ENCODE measurements at regions not wholly inside any gene's neighbourhood (a gene's known extent, or its start where the extent isn't known, plus 50 kb on each side); places are given as distances from the start of the nearest gene placed in this dataset.

GRCh38 chr1:96208428-96208827 is 513.2 kb upstream of the PTBP2 start:
- WGBS: 96% methylated on average over 4 of the region's 4 CpGs
- no peak for DNase-seq (ENCODE audit: low spot score)
- Histone ChIP-seq H3K9ac (ENCODE audit: low read depth in 1 of 2, low read length in 2 of 2) (no peak overlapping the region), H3K36me3 (ENCODE audit: control insufficient read depth in 4 of 4, insufficient read depth in 3 of 4, low read depth in 1 of 4, low read length in 3 of 4) (no peaks in the 10 kb centered on the region), H3K4me3 (ENCODE audit: low read depth in 1 of 3, low read length in 3 of 3) (no peak overlapping the region), H3K9me3 (ENCODE audit: control insufficient read depth in 4 of 4, low read length in 3 of 4) (no peaks in the 10 kb centered on the region), H3K4me1 (ENCODE audit: control insufficient read depth in 4 of 4, insufficient read depth in 4 of 4, low read length in 3 of 4) (no peaks in the 10 kb centered on the region), H3K27ac (ENCODE audit: low read depth in 1 of 2, low read length in 2 of 2) (no peak overlapping the region), H3K27me3 (ENCODE audit: control insufficient read depth in 4 of 4, insufficient read depth in 4 of 4, low read length in 3 of 4) (no peaks in the 10 kb centered on the region)
- TF ChIP-seq RXRA (IDR thresholded peaks at IDR 0.05): no peak
- no peak for TF ChIP-seq TAF1 (conservative IDR thresholded peaks at IDR 0.05)
- TF ChIP-seq FOXA1 (IDR thresholded peaks at IDR 0.05): no peak

- WGBS: 80% methylated on average over 4 of the region's 4 CpGs
- TF ChIP-seq ATF3 (IDR thresholded peaks at IDR 0.05) (no peak), GABPA (IDR thresholded peaks at IDR 0.05 in 1 of 2, conservative IDR thresholded peaks at IDR 0.05 in 1 of 2) (no peak), RAD21 (IDR thresholded peaks at IDR 0.05) (no peak), MAX (IDR thresholded peaks at IDR 0.05) (no peak), JUND (IDR thresholded peaks at IDR 0.05) (no peak), EGR1 (IDR thresholded peaks at IDR 0.05; ENCODE audit: low read depth in 2 of 2) (no peak), ZBTB33 (IDR thresholded peaks at IDR 0.05) (no peak), FOXA2 (IDR thresholded peaks at IDR 0.05) (no peak), FOXA1 (IDR thresholded peaks at IDR 0.05) (no peak), CTCF (IDR thresholded peaks at IDR 0.05; ENCODE audit: low read depth, low read length, missing input control) (no peak), TAF1 (conservative IDR thresholded peaks at IDR 0.05) (no peak)
- Histone ChIP-seq H3K27me3 (ENCODE audit: control insufficient read depth in 4 of 4, insufficient read depth in 4 of 4, low read length in 3 of 4) (no peaks in the 10 kb centered on the region), H3K27ac (ENCODE audit: low read depth in 1 of 2, low read length in 2 of 2) (no peak overlapping the region), H3K4me3 (ENCODE audit: low read depth in 1 of 3, low read length in 3 of 3) (no peak overlapping the region), H3K9ac (ENCODE audit: low read depth in 1 of 2, low read length in 2 of 2) (no peak overlapping the region), H3K4me1 (ENCODE audit: control insufficient read depth in 4 of 4, insufficient read depth in 4 of 4, low read length in 3 of 4) (no peaks in the 10 kb centered on the region), H3K9me3 (ENCODE audit: control insufficient read depth in 4 of 4, low read length in 3 of 4) (no peaks in the 10 kb centered on the region), H3K36me3 (ENCODE audit: control insufficient read depth in 4 of 4, insufficient read depth in 3 of 4, low read depth in 1 of 4, low read length in 3 of 4) (no peaks in the 10 kb centered on the region)
- no peak for DNase-seq (ENCODE audit: low spot score)
These were observed 511.5 kb upstream of the PTBP2 start for GRCh38 chr1:96210054-96210453.

- no peak overlapping the region for H3K4me3 ChIP-seq (ENCODE audit: low read depth in 1 of 3, low read length in 3 of 3)
- no peak for DNase-seq (ENCODE audit: low spot score)
- H3K36me3 ChIP-seq (ENCODE audit: control insufficient read depth in 4 of 4, insufficient read depth in 3 of 4, low read depth in 1 of 4, low read length in 3 of 4): no peaks in the 10 kb centered on the region
- H3K9ac ChIP-seq (ENCODE audit: low read depth in 1 of 2, low read length in 2 of 2): no peak overlapping the region
- no peaks in the 10 kb centered on the region for H3K4me1 ChIP-seq (ENCODE audit: control insufficient read depth in 4 of 4, insufficient read depth in 4 of 4, low read length in 3 of 4)
- H3K9me3 ChIP-seq (ENCODE audit: control insufficient read depth in 4 of 4, low read length in 3 of 4): no peaks in the 10 kb centered on the region
- H3K27ac ChIP-seq (ENCODE audit: low read depth in 1 of 2, low read length in 2 of 2): no peak overlapping the region
- TF ChIP-seq RAD21 (IDR thresholded peaks at IDR 0.05) (no peak), CTCF (IDR thresholded peaks at IDR 0.05; ENCODE audit: low read depth, low read length, missing input control) (no peak), HNF4G (IDR thresholded peaks at IDR 0.05) (no peak), FOXA1 (IDR thresholded peaks at IDR 0.05) (no peak), NR2F2 (IDR thresholded peaks at IDR 0.05) (no peak), JUND (IDR thresholded peaks at IDR 0.05) (no peak), YY1 (IDR thresholded peaks at IDR 0.05) (no peak)
- no peaks in the 10 kb centered on the region for H3K27me3 ChIP-seq (ENCODE audit: control insufficient read depth in 4 of 4, insufficient read depth in 4 of 4, low read length in 3 of 4)
- WGBS: 77% methylated on average over 2 of the region's 2 CpGs
These were observed 510.4 kb upstream of the PTBP2 start for GRCh38 chr1:96211202-96211601.

Measured in liver (tissue), 8 donors.